Right ventricle myocardium superior (tissue), 1 donor: ENCODE measurements at regions not wholly inside any gene's neighbourhood (a gene's known extent, or its start where the extent isn't known, plus 50 kb on each side); places are given as distances from the start of the nearest gene placed in this dataset.
"Not testable (repeated sequence)": the region's sequence is repeated elsewhere in the genome, so short reads cannot be mapped to it uniquely, and the experiment has no call there.

Experiments used
- ATAC-seq: fragments of 200-7000 bp; cut with Tn5 transposase; one replicate; pipeline ENCODE4 v1.9.1; 2020; ENCODE audit warnings: mild to moderate bottlenecking; ENCODE audit not compliant: poor library complexity
- DNase-seq: peaks from one replicate; pipeline ENCODE4 v3.0.0-alpha.2; 2020
- intact Hi-C: fragments of 100-400 bp; cut with DNase I; formaldehyde crosslinking; loops from one replicate; pipeline ENCODE4 v1.11.2; 2022
- donor health status: DM: no; HTN: yes; CAD: no; lungs with severe emphysema.

DNA sequence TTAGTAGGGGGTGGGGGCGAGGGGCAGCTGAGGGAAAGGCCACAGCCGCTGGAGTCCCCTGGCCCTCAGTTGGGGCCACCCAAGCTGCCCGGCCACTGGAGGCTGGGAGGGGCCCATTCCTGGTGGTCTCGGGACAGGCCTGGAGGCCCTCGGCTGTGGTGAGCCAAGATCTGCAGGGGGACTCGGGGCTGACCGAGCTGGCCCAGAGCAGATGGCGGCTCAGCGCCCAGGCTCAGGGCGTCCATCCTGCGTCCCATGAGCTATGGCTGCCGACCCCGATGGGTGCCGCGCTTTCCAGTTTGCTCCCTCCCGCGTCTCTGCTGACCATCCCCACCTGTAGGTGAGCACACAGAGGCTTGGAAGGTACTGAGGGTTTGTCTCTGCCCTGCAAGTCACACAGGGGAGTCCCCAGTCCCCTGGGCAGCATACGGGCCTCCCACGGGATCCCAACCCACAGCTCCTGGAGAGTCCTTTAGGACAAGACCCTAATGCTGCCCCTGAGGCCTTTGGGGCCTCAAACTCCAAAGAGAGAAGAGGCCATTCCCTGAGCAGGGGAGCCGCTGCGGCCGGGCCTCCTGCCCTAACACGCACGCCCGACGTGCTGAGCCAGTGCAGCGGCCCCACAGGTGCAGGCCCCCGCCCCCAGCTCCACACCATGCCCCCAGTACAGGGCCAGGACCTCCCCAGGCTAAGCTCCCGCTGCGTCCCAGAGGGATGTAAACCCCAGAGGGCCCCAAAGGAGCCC is 107.2 kb downstream of the MICALL2 start:
- DNase-seq = peak; percentile 17
- intact Hi-C loops = no loop called here
- ATAC-seq = no peak

DNA sequence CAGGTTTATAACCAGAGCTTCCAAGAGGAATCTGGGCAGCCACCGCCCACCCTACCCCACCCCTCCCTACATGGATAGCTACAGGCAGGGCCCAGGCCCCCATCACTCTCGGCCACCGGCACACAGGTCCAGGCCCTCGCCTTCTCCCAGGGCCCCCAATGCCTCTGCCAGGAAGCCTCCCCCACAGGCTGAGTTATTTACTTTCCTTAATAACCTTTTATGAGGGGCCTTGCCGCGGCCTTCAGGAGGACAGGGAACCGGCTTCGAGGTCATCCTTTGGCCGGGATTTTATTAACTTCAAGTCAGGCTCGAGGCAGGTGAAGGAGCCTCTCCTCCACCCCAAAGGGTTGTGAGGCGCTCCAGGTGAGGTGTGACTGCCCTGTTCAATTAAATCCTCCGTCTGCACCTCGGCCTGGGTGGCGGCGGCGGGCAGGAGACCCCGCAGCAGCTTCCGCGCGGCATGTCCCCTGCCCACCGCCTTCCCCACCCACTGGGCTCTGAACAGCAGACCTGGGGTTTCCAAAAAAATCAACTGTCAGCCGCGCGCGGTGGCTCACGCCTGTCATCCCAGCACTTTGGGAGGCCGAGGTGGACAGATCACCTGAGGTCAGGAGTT is 106.5 kb downstream of the MICALL2 start:
- DNase-seq (peak; percentile 22), ATAC-seq (no peak)
- intact Hi-C loops = no loop called here

DNA sequence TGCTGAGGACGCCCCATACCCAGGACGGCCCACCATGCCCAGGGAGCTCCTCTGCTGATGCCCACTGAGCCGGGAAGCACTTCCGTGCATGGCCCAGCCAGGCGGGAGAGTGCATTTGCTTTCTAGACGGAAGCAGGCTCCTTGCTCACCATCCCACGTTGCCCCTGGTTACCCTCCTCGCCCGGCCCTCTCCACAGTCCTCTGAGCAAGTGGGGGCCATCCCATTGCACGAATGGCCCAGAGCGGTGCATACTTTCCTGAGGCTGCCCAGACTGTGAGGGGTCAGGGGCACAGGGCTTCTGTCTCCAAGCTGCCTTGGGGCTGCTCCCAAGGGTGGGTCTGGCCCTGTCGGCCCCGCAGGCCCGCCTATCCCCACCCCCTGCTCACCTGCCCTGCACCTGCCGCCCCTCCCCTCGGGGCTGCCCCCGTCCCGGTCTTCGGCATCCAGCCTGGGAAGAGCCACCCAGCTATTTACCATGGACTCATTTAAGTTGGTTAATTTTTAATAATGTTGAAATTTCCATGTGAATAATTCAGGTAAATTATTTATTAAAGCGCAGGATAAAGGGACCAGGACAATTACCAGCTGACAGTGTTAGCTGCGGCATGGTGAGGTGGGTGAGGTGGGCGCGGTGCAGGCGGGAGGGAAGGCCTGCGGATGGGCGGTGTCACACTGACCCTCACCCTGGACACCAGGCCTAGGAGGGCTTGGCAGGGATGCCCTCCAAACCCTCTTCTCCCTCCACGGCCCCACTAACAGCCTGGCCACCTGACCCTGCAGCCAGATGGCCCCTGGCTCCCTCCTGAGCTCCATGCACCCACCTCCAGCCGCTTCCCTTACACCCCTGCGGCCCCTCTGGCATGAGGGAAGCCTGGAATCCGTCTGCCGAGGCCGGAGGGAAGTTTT is 104.4 kb downstream of the MICALL2 start:
- DNase-seq = peak; percentile 29
- intact Hi-C loops = no loop called here
- no peak for ATAC-seq

DNA sequence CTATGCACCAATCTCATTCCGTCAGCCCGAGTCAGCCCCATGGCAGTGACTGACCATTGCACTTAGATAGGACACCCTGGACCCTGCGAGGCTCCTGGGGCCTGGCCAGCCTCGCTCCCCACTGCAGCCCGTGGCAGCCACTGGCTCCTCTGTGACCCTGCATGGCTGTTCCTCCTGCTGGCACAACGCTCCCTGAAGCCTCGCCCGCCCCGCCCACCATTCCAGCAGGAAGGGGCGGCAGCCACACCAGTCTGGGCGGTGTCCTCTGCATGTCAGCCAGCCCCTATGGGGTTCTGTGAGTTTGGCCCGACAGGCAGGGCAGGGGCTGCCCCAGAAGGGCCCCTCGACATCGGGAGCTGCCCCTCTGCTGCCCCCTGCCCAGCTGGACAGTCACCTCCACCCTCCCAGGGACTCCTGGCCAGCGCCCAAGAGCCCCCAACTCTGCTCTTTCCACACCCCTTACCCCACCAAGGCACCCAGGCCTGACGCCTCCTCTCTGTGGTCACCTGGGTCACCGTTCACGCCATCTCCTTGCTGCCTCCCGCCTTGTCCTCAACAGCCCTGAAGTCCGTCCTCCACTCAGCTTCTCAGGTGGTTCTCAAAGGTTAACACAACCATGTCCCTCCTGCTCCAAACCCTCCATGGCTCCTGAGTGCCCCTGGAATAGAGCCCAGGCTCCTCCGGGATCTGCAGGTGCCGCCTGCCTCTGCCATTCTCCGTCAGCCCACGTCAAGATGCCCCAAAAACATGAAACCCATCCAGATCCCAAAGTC is 103.5 kb downstream of the MICALL2 start:
- intact Hi-C loops = no loop called here
- ATAC-seq (no peak), DNase-seq (peak; percentile 30)

DNA sequence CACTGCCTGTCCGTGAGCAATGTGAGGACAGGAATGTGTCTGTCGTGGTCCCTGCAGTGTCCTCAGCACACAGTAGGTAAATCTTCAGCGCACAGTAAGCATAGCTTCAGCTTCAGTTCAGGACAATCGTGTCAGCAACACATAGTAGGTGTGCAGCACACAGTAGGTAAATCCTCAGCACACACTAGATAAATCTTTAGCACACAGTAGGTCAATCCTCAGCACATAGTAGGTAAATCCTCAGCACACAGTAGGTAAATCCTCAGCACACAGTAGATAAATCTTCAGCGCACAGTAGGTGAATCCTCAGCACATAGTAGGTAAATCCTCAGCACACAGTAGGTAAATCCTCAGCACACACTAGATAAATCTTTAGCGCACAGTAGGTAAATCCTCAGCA is 102.4 kb downstream of the MICALL2 start:
- DNase-seq, ATAC-seq, intact Hi-C loops: not testable (repeated sequence)

DNA sequence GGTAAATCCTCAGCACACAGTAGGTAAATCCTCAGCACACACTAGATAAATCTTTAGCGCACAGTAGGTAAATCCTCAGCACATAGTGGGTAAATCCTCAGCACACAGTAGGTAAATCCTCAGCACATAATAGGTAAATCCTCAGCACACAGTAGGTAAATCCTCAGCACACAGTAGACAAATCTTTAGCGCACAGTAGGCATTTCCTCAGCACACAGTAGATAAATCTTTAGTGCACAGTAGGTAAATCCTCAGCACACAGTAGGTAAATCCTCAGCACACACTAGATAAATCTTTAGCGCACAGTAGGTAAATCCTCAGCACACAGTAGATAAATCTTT is 102.0 kb downstream of the MICALL2 start:
- intact Hi-C loops, DNase-seq, ATAC-seq: not testable (repeated sequence)

DNA sequence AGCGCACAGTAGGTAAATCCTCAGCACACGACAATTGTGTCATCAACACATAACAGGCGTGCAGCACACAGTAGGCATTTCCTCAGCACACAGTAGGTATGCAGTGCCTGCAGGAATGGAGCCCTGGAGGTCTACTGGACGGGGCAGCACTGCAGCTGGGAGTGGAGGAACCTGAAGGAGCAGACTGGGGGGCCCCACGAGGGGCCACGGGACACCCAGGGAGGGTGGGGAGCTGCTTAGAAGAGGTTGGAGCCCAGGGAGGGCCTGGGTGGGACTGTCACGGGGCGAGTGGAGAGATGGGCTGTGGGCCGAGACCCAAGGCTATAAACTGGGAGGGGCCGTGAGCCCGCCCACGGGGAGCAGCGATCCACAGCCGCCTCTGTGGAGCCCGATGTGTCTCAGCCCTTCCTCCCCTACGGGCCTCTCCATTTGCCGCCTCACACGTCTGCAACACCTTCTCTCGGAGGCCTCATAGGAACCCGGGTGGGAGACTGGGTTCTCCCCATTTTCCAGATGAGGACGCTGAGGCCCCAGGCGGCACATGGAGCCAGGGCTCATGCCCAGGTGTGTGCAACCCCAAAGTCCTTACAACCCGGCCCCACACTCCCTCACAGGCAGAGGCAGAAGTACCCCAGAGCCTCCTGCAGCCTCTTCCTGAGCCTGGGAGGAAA is 101.5 kb downstream of the MICALL2 start:
- no peak for ATAC-seq
- intact Hi-C loops = no loop called here
- peak; percentile 23 for DNase-seq

DNA sequence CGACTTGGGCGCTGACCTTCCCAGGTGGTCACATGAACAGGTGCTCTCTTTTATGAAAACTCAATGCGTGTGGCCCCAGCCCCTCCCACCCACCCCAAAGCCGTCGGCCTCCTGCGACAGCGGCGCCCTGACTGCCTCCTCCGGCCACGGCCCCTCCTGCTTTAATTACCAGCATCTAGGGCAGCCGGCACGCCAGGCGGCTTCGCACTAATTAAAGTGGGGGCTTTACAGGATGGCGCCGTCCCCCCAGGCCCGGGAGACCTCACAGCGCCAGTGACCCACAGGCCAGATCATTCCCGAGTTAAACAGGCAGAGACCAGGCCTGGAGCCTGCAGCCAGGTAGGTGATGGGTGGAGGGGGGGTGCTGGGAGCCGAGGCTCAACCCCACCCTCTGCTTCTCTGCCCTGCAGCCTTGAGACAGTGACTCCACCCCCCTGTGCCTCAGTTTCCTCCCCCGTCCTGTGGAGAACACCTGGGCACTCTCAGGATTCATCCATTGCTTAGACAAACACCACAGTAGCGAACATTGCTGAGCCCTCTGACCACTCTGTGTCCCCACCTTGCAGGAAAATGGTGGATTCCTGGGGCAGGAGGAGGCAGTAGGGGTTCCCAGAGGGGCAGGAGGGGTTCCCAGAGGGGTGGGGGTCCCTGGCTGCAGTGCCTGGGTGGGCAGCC is 100.8 kb downstream of the MICALL2 start:
- ATAC-seq (no peak), DNase-seq (peak; percentile 37)
- intact Hi-C loops = no loop called here

DNA sequence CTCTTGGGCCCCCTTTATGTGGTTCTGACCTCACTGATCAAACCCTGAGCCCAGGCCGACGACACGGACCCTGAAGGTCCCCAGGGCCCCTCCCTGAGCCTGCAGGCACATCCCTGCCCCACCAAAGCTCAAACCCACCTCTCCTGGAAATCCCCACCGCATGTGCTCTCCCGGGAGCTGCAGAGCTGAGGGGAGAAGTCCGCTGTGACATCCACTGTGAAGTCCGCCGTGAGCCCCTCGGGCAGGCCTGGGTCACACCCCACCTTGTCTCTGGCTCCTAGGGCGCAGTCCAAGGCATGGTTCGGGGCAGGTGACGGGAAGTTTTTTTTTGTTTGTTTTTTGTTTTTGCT is 100.2 kb downstream of the MICALL2 start:
- ATAC-seq = no peak
- intact Hi-C loops = no loop called here
- DNase-seq = peak; percentile 33

DNA sequence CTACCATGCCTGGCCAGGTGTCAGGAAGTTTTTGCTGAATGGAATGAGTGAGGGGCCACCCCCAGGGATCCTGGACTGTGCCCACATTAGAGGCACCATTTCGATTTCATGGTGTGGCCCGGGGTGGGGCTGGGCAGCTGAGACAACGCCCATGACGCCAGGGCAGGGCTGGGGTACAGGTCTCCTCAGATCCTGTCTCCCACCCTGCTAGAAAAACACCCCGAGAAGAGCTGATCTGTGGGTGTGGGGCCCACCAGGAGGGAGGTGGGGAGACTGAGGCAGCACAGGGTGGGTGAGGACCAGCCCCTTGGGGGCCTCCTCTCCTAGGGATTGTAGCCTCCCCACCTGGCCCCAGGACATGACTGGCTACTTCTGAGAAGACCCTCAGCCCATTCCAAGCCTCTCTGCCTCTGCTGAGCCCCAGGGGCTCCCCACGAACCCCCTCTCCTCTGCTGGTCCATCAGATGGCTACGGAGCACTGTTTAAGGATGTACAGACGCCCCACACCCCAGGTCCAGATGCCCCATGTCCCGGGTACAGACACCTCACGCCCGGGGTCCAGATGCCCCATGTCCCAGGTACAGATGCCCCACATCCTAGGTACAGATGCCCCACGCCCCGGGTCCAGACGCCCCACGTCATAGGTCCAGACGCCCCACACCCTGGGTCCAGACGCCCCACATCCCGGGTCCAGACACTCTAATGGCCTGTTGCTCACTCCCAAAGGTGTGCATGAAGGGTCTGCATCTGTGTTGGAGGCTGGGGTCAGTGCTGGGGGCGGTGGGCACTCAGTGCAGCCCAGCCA is 99.4 kb downstream of the MICALL2 start:
- no peak for ATAC-seq
- intact Hi-C loops = no loop called here
- peak; percentile 43 for DNase-seq

DNA sequence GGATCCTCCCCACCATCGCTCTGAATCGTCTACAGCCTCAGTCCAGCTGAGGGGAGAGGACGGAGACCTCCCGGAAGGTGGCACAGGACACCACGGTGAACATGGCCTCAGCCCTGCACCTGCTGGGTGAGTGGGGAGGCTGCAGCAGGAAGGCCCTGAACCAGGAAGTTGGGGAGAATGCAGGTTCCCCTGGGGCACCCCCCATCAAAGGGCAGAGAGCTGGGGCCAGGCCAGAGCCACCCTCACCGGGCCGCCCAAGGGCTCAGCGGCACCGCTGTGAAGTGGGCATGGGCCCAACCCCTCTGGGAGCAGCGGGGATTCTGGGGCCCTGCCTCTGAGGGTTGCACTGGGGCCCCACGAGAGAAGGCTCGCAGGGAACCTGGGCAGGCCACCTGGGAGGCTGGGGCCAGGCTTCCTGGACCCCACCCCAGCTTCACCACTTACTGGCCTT is 98.7 kb downstream of the MICALL2 start:
- DNase-seq = peak; percentile 24
- no peak for ATAC-seq
- intact Hi-C loops = no loop called here

DNA sequence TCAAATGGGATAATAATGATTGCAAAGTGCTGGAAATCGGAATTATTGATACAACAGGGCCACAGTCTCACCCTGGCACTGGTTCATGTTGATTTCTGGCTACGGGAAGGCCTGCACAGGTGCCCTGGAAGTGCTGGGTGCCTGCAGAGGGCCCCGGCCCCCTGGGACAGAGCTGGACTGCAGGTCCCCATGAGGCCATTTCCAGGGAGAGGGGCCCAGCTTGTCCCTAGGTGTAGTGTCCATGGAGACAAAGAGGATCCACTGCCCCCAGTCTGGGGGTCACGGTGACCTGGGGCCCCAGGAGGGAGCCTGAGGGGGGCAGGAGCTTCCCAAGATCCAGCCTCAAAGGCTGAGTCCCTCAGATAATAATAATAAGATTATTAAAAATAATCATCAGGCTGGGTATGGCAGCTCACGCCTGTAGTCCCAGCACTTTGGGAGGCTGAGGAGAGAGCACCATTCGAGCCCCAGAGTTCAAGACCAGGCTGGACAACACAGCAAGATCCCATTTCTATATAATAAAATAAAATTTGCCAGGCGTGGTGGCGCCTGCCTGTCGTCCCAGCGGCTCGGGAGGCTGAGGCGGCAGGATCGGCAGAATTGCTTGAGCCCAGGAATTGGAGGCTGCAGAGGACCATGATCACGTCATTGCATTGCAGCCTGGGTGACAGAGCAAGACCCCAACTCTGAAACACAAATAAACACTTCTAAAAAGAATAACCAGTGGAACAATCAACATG is 98.1 kb downstream of the MICALL2 start:
- intact Hi-C loops = no loop called here
- ATAC-seq = no peak
- peak; percentile 26 for DNase-seq

DNA sequence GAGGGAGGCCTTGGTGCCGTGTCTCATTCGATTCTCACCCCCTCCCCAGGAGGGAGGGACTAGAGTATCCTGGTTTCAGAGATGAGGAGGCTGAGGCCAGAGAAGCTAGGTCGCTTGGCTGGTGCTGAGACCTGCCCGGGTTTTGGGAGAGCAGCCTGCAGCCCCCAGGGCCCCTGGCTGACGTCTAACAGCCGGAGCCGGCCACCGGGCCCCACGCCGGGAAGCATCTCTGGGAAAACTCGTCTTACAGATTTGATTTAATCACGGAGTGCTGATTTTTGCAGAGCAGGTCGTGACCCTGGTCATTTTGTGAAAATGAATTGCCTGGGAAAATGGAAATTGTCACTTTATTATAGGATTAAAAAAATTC is 97.5 kb downstream of the MICALL2 start:
- peak; percentile 36 for DNase-seq
- no peak for ATAC-seq
- intact Hi-C loops = no loop called here

DNA sequence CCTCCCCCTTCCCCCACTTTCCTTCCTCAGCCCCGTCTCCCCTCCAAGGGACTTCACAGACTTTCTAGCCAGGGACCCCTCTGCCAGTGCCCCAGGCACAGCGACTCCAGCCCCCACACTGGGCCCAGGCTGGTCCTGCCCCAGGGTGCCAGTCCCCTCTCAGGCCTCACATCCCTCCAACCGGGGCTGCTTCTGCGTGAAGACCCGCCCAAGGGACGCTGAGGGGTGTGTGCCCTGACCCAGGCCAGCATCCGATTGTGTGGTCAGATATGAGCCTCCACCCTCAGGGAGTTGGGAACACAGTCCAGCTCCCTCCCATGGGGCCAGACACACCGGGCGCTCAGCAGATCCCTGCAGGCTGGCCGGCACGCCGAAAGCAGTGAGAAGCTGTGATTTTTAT is 97.0 kb downstream of the MICALL2 start:
- DNase-seq (peak; percentile 25), ATAC-seq (no peak)
- intact Hi-C loops = no loop called here

DNA sequence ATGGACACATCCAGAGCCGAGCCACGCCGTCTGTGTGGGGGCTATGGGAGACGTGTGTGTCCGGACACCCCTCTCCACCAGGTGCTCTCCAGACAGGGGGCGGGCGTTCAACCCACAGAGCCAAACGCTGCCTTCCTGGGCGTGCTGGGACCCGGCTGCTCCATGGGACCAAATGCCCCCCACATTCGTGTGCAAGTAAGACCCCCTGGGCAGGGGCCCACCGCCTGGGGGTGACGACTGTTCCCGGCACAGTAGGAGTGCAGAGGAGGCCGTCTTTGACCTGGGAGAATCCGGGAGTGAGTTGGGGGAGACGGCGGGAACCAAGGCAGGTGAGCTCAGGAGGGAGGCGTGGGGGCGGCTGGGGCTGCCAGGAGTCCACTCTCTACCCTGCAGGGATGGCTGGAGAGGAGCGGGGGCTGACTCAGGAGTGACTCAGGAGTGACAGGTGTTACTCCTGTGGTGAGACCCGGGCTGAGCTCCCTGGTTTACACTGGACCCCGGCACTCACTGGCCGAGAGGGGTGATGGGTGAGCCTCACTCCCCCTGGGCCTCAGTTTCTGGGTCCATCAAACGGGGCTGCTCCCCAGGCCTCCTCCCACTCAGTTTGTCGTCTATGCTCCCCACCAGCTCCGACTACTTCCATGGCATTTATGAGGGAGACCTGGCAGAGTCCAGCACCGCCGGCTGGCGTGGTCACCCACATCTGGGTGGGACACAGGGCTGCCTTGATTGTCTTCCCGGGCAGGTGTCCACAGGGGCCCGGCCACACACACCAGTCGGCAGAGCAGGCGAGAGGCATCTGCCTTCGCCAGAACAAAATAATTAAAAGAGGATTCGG is 95.0 kb downstream of the MICALL2 start:
- no peak for DNase-seq
- ATAC-seq = no peak
- intact Hi-C loops = no loop called here
